Keratinocyte (primary cell): ENCODE measurements at regions not wholly inside any gene's neighbourhood (a gene's known extent, or its start where the extent isn't known, plus 50 kb on each side); places are given as distances from the start of the nearest gene placed in this dataset.

Source experiments
- EZH2 ChIP-seq: IDR thresholded peaks from one replicate; pipeline ENCODE4 v1.6.1; 2012; ENCODE audit warnings: inconsistent platforms, mild to moderate bottlenecking, low read length, moderate library complexity
- TF ChIP-seq, protein P1 (sequence below), 3 experiments: IDR thresholded peaks in 1 of 3; conservative IDR thresholded peaks in 1 of 3; optimal IDR thresholded peaks in 1 of 3; 2 replicates in 2 of 3; 3 replicates in 1 of 3; pipeline versions ENCODE3 to v1.5.1; 2011; ENCODE audit warnings: low read length in 3 of 3, mild to moderate bottlenecking in 3 of 3, moderate library complexity in 2 of 3, control low read depth in 1 of 3, inconsistent platforms in 1 of 3; ENCODE audit not compliant: insufficient read depth in 2 of 3; ENCODE audit errors: extremely low read depth in 1 of 3

DNA sequence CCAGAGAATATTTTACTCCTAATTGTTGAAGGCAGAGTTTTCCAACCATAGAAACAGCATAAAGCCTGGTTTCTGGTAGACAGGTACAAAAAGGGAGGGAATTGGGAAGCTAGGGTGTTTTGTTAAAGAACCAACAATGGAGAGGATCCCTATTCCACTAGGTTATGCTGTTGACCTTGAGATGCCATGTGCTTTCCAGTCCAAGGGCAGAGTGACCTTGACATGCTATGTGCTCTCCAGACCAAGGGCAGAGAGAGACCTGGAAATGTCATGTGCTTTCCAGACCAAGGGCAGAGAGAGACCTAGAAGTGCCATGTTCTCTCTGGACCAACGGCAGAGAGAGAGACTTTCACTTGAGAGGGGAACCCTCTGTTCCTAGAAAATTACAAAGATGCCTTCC lies 1043.8 kb upstream of the FBXO33 start:
- no peak for TF ChIP-seq EZH2
- TF ChIP-seq, protein P1, sequence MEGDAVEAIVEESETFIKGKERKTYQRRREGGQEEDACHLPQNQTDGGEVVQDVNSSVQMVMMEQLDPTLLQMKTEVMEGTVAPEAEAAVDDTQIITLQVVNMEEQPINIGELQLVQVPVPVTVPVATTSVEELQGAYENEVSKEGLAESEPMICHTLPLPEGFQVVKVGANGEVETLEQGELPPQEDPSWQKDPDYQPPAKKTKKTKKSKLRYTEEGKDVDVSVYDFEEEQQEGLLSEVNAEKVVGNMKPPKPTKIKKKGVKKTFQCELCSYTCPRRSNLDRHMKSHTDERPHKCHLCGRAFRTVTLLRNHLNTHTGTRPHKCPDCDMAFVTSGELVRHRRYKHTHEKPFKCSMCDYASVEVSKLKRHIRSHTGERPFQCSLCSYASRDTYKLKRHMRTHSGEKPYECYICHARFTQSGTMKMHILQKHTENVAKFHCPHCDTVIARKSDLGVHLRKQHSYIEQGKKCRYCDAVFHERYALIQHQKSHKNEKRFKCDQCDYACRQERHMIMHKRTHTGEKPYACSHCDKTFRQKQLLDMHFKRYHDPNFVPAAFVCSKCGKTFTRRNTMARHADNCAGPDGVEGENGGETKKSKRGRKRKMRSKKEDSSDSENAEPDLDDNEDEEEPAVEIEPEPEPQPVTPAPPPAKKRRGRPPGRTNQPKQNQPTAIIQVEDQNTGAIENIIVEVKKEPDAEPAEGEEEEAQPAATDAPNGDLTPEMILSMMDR (optimal IDR thresholded peaks at IDR 0.05 in 1 of 3, IDR thresholded peaks at IDR 0.05 in 1 of 3, conservative IDR thresholded peaks at IDR 0.05 in 1 of 3; ENCODE audit: extremely low read depth in 1 of 3, insufficient read depth in 2 of 3, low read length in 3 of 3): no peak
